HL-60 (cell line): ENCODE measurements at regions not wholly inside any gene's neighbourhood (a gene's known extent, or its start where the extent isn't known, plus 50 kb on each side); places are given as distances from the start of the nearest gene placed in this dataset.

ENCODE experiments used
- POLR2AphosphoS5 ChIP-seq: IDR thresholded peaks from 2 replicates; pipeline ENCODE4 v1.6.1; 2012; ENCODE audit warnings: low read depth
- TF ChIP-seq, protein P1 (sequence below): IDR thresholded peaks from one replicate; pipeline ENCODE4 v1.5.1; 2011; ENCODE audit warnings: low read length, control low read depth, inconsistent platforms; ENCODE audit not compliant: insufficient read depth

GRCh38 chr5:68862560-68862959, 231.3 kb upstream of the SLC30A5 start:
- TF ChIP-seq, protein P1, sequence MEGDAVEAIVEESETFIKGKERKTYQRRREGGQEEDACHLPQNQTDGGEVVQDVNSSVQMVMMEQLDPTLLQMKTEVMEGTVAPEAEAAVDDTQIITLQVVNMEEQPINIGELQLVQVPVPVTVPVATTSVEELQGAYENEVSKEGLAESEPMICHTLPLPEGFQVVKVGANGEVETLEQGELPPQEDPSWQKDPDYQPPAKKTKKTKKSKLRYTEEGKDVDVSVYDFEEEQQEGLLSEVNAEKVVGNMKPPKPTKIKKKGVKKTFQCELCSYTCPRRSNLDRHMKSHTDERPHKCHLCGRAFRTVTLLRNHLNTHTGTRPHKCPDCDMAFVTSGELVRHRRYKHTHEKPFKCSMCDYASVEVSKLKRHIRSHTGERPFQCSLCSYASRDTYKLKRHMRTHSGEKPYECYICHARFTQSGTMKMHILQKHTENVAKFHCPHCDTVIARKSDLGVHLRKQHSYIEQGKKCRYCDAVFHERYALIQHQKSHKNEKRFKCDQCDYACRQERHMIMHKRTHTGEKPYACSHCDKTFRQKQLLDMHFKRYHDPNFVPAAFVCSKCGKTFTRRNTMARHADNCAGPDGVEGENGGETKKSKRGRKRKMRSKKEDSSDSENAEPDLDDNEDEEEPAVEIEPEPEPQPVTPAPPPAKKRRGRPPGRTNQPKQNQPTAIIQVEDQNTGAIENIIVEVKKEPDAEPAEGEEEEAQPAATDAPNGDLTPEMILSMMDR = no peak
- no peak for TF ChIP-seq POLR2AphosphoS5
